ENCODE measurements at regions not wholly inside any gene's neighbourhood (a gene's known extent, or its start where the extent isn't known, plus 50 kb on each side); places are given as distances from the start of the nearest gene placed in this dataset.

DNA sequence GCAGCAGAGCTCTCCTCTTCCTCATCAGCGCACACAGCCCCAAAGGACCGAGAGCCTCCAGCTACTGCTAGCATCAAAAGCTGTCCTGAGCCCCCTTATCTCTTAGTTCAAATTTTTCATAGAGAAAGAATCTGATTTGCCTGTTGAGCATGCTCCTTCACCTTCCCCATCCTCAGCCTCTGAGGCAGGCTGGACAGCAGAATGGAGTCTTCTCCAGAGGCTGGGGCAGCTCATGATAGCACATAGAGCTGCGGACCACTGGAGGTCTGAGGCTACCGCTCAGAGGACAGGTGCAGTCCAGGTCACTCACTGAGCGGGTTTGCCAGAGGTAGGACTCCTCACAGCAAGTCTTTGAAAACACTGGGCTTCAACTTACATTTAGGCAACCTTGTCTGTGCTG lies 72.8 kb upstream of the GRB10 start:
- H3K36me3 ChIP-seq (ENCODE audit: control insufficient read depth in 1 of 2, insufficient read depth in 2 of 2, low read length in 2 of 2): no peaks in the 10 kb centered on the region
- ChIA-PET RAD21 (ENCODE audit: low non-redundant PET in 1 of 2, low total read pairs in 2 of 2, uncharacterized antibody in 2 of 2, unreplicated experiment in 2 of 2) (no interaction called here), CTCF (no interaction called here), POLR2A (no interaction called here)
- no peaks in the 10 kb centered on the region for H3K79me2 ChIP-seq (ENCODE audit: insufficient read depth, low read length)
- H4K20me1 ChIP-seq (ENCODE audit: insufficient read depth): no peaks in the 10 kb centered on the region
- no peaks in the 10 kb centered on the region for H3K9me2 ChIP-seq (ENCODE audit: insufficient read depth)
- H3K4me3 ChIP-seq (replicated peaks in 1 of 2; ENCODE audit: low read depth in 1 of 2, low read length in 2 of 2): no peak overlapping the region
- no peaks in the 10 kb centered on the region for H3K9me3 ChIP-seq (ENCODE audit: control insufficient read depth in 1 of 2, insufficient read depth in 1 of 2, low read depth in 1 of 2, low read length in 2 of 2)
- intact Hi-C loops (cut with micrococcal nuclease): no loop called here
- H2AFZ ChIP-seq (ENCODE audit: low read depth, low read length, poor library complexity, severe bottlenecking): no peak overlapping the region
- no peak overlapping the region for H3K9ac ChIP-seq (ENCODE audit: low read length)
- H3K27me3 ChIP-seq (ENCODE audit: insufficient read depth, low read length): 0 out of 2 replicates have a peak, but pooled peaks cover 4% of the 10 kb centered on the region
- no peaks in the 10 kb centered on the region; a peak in 1 of 4 replicates for H3K4me1 ChIP-seq (ENCODE audit: control insufficient read depth in 1 of 2, insufficient read depth in 2 of 2, low read length in 2 of 2)
- DNase-seq (ENCODE audit: low read depth, low spot score) (no peak), ATAC-seq (no peak)
- BruUV-seq (replicated peaks): no TSS peak
- TF ChIP-seq TCF7L2 (IDR thresholded peaks at IDR 0.05; ENCODE audit: borderline replicate concordance, extremely low read depth, insufficient read depth, insufficient read length): no peak
- TF ChIP-seq CBX3 (IDR thresholded peaks at IDR 0.05; ENCODE audit: low read depth): no peak
- TF ChIP-seq CEBPB (IDR thresholded peaks at IDR 0.05; ENCODE audit: low read depth): no peak
- TF ChIP-seq, protein P1, sequence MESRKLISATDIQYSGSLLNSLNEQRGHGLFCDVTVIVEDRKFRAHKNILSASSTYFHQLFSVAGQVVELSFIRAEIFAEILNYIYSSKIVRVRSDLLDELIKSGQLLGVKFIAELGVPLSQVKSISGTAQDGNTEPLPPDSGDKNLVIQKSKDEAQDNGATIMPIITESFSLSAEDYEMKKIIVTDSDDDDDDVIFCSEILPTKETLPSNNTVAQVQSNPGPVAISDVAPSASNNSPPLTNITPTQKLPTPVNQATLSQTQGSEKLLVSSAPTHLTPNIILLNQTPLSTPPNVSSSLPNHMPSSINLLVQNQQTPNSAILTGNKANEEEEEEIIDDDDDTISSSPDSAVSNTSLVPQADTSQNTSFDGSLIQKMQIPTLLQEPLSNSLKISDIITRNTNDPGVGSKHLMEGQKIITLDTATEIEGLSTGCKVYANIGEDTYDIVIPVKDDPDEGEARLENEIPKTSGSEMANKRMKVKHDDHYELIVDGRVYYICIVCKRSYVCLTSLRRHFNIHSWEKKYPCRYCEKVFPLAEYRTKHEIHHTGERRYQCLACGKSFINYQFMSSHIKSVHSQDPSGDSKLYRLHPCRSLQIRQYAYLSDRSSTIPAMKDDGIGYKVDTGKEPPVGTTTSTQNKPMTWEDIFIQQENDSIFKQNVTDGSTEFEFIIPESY (IDR thresholded peaks at IDR 0.05; ENCODE audit: extremely low read depth, insufficient replicate concordance, low read length): no peak
- no peak for TF ChIP-seq EZH2 (IDR thresholded peaks at IDR 0.05)
- no peak for TF ChIP-seq RAD21 (IDR thresholded peaks at IDR 0.05; ENCODE audit: low read depth)
- TF ChIP-seq SRF (IDR thresholded peaks at IDR 0.05; ENCODE audit: low read depth): no peak
- TF ChIP-seq ELF1 (IDR thresholded peaks at IDR 0.05; ENCODE audit: borderline replicate concordance, low read depth): no peak
- TF ChIP-seq JUND (IDR thresholded peaks at IDR 0.05): no peak
- no peak for TF ChIP-seq POLR2AphosphoS5 (IDR thresholded peaks at IDR 0.05; ENCODE audit: low read depth, low read length)
- no peak for TF ChIP-seq EGR1 (IDR thresholded peaks at IDR 0.05; ENCODE audit: low read depth)
- TF ChIP-seq SIN3A (IDR thresholded peaks at IDR 0.05; ENCODE audit: low read depth): no peak
- TF ChIP-seq, protein P2, sequence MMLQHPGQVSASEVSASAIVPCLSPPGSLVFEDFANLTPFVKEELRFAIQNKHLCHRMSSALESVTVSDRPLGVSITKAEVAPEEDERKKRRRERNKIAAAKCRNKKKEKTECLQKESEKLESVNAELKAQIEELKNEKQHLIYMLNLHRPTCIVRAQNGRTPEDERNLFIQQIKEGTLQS (IDR thresholded peaks at IDR 0.05): no peak
- no peak for TF ChIP-seq FOSL1 (IDR thresholded peaks at IDR 0.05; ENCODE audit: low read depth)
- TF ChIP-seq, protein P3, sequence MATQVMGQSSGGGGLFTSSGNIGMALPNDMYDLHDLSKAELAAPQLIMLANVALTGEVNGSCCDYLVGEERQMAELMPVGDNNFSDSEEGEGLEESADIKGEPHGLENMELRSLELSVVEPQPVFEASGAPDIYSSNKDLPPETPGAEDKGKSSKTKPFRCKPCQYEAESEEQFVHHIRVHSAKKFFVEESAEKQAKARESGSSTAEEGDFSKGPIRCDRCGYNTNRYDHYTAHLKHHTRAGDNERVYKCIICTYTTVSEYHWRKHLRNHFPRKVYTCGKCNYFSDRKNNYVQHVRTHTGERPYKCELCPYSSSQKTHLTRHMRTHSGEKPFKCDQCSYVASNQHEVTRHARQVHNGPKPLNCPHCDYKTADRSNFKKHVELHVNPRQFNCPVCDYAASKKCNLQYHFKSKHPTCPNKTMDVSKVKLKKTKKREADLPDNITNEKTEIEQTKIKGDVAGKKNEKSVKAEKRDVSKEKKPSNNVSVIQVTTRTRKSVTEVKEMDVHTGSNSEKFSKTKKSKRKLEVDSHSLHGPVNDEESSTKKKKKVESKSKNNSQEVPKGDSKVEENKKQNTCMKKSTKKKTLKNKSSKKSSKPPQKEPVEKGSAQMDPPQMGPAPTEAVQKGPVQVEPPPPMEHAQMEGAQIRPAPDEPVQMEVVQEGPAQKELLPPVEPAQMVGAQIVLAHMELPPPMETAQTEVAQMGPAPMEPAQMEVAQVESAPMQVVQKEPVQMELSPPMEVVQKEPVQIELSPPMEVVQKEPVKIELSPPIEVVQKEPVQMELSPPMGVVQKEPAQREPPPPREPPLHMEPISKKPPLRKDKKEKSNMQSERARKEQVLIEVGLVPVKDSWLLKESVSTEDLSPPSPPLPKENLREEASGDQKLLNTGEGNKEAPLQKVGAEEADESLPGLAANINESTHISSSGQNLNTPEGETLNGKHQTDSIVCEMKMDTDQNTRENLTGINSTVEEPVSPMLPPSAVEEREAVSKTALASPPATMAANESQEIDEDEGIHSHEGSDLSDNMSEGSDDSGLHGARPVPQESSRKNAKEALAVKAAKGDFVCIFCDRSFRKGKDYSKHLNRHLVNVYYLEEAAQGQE (IDR thresholded peaks at IDR 0.05; ENCODE audit: low read depth): no peak
- TF ChIP-seq ZFX (IDR thresholded peaks at IDR 0.05): no peak
- TF ChIP-seq POLR2A (IDR thresholded peaks at IDR 0.05; ENCODE audit: borderline replicate concordance, extremely low read depth, insufficient read depth, insufficient read length): no peak
- TF ChIP-seq, protein P4, sequence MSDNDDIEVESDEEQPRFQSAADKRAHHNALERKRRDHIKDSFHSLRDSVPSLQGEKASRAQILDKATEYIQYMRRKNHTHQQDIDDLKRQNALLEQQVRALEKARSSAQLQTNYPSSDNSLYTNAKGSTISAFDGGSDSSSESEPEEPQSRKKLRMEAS (IDR thresholded peaks at IDR 0.05): no peak
- TF ChIP-seq, protein P5, sequence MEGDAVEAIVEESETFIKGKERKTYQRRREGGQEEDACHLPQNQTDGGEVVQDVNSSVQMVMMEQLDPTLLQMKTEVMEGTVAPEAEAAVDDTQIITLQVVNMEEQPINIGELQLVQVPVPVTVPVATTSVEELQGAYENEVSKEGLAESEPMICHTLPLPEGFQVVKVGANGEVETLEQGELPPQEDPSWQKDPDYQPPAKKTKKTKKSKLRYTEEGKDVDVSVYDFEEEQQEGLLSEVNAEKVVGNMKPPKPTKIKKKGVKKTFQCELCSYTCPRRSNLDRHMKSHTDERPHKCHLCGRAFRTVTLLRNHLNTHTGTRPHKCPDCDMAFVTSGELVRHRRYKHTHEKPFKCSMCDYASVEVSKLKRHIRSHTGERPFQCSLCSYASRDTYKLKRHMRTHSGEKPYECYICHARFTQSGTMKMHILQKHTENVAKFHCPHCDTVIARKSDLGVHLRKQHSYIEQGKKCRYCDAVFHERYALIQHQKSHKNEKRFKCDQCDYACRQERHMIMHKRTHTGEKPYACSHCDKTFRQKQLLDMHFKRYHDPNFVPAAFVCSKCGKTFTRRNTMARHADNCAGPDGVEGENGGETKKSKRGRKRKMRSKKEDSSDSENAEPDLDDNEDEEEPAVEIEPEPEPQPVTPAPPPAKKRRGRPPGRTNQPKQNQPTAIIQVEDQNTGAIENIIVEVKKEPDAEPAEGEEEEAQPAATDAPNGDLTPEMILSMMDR (IDR thresholded peaks at IDR 0.05 in 2 of 3, conservative IDR thresholded peaks at IDR 0.05 in 1 of 3; ENCODE audit: borderline replicate concordance in 1 of 3, insufficient read depth in 1 of 3, low read depth in 2 of 3, low read length in 2 of 3): no peak
- H3K4me2 ChIP-seq (ENCODE audit: low read length): no peak overlapping the region
- H3K27ac ChIP-seq (ENCODE audit: low read depth, low read length): no peak overlapping the region
